Endothelial cell of umbilical vein (primary cell): ENCODE measurements at regions not wholly inside any gene's neighbourhood (a gene's known extent, or its start where the extent isn't known, plus 50 kb on each side); places are given as distances from the start of the nearest gene placed in this dataset.

Experiments used
- BruUV-seq: library from RNA; stranded (reverse); fragments of 400-500 nt; replicated peaks from 2 replicates; lab custom pipeline; 2021; lab: Mats Ljungman, UMichigan
- CTCF ChIA-PET: fragments of 300-600, 350-600 bp; sonication (Branson Sonifier 250); formaldehyde crosslinking; loops from one replicate; lab custom pipeline; 2021; ENCODE audit warnings: antibody characterized with exemption, inconsistent platforms; lab: Charles Lee
- POLR2A ChIA-PET: fragments of 300-600, 350-600 bp; sonication (Branson Sonifier 250); formaldehyde crosslinking; loops from one replicate; lab custom pipeline; 2021; ENCODE audit warnings: antibody characterized with exemption, inconsistent platforms; lab: Charles Lee
- DNase-seq: peaks from one replicate; pipeline ENCODE4 v3.0.0-alpha.2; 2011; ENCODE audit warnings: low read depth, low spot score
- FAIRE-seq: peaks from 2 replicates; lab custom pipeline; 2011; peaks lifted over from hg19 to GRCh38; lab: Jason Lieb, UNC
- H2AFZ ChIP-seq: 2 replicates; pipeline ENCODE4 v1.6.0; 2012; ENCODE audit warnings: low read depth, low read length, control low read depth, inconsistent platforms
- H3K27ac ChIP-seq: 2 replicates; pipeline ENCODE4 v1.5.1; 2011; ENCODE audit warnings: low read depth, mild to moderate bottlenecking, control low read depth, low read length, moderate library complexity; ENCODE audit not compliant: insufficient read depth
- H3K27me3 ChIP-seq, 2 experiments: 2 replicates each; pipeline versions ENCODE4 v1.6.0 to v1.6.1; 2011; ENCODE audit warnings: low read length in 2 of 2, mixed read lengths in 1 of 2; ENCODE audit not compliant: control insufficient read depth in 2 of 2, insufficient read depth in 2 of 2
- H3K36me3 ChIP-seq, 2 experiments: 2 replicates in 1 of 2; 3 replicates in 1 of 2; pipeline ENCODE4 v1.5.1; 2011; ENCODE audit warnings: low read length in 2 of 2, mild to moderate bottlenecking in 1 of 2, moderate library complexity in 1 of 2; ENCODE audit not compliant: control insufficient read depth in 2 of 2, insufficient read depth in 2 of 2; ENCODE audit errors: extremely low read depth in 1 of 2
- H3K4me1 ChIP-seq: 3 replicates; pipeline ENCODE4 v1.5.1; 2011; ENCODE audit warnings: mild to moderate bottlenecking, low read length; ENCODE audit not compliant: control insufficient read depth, insufficient read depth; ENCODE audit errors: extremely low read depth
- H3K4me2 ChIP-seq: 2 replicates; pipeline ENCODE4 v1.6.1; 2011; ENCODE audit warnings: low read length, control low read depth, mixed read lengths; ENCODE audit not compliant: insufficient read depth
- H3K4me3 ChIP-seq, 3 experiments: fragments of 200-600 bp in 1 of 3; sonication (generic), shearing (Covaris generic) in 1 of 3; replicated peaks in 1 of 3; 2 replicates each; pipeline ENCODE4 v1.5.1; 2011 to 2016; ENCODE audit warnings: control low read depth in 3 of 3, low read length in 3 of 3, mild to moderate bottlenecking in 2 of 3, inconsistent platforms in 1 of 3, low read depth in 1 of 3, moderate library complexity in 1 of 3; ENCODE audit not compliant: insufficient read depth in 1 of 3
- H3K79me2 ChIP-seq: 2 replicates; pipeline ENCODE4 v1.6.0; 2012; ENCODE audit warnings: low read length, inconsistent platforms; ENCODE audit not compliant: control insufficient read depth, insufficient read depth
- H3K9ac ChIP-seq: replicated peaks from 2 replicates; pipeline ENCODE3; 2011; ENCODE audit warnings: low read length, control low read depth; ENCODE audit not compliant: insufficient read depth; ENCODE audit errors: extremely low read depth
- H3K9me1 ChIP-seq: replicated peaks from 3 replicates; pipeline ENCODE4 v1.6.0; 2011; ENCODE audit warnings: mild to moderate bottlenecking, low read length; ENCODE audit not compliant: control insufficient read depth, insufficient read depth; ENCODE audit errors: extremely low read depth
- H3K9me3 ChIP-seq: replicated peaks from 2 replicates; pipeline ENCODE4 v1.5.1; 2012; ENCODE audit warnings: low read length, inconsistent platforms; ENCODE audit not compliant: control insufficient read depth, insufficient read depth
- H4K20me1 ChIP-seq: replicated peaks from 2 replicates; pipeline ENCODE3; 2011; ENCODE audit warnings: mild to moderate bottlenecking, low read length; ENCODE audit not compliant: control insufficient read depth, insufficient read depth; ENCODE audit errors: extremely low read depth
- FOS ChIP-seq: IDR thresholded peaks from 2 replicates; pipeline ENCODE4 v1.6.1; 2011; ENCODE audit warnings: mild to moderate bottlenecking, low read length, moderate library complexity, borderline replicate concordance; ENCODE audit not compliant: insufficient read depth
- GATA2 ChIP-seq: IDR thresholded peaks from 2 replicates; pipeline ENCODE4 v1.7.0; 2011; ENCODE audit warnings: low read depth, mild to moderate bottlenecking, moderate library complexity, mixed read lengths, low read length; ENCODE audit not compliant: insufficient read length, insufficient read depth
- JUN ChIP-seq: IDR thresholded peaks from 2 replicates; pipeline ENCODE4 v1.6.1; 2011; ENCODE audit warnings: borderline replicate concordance, low read depth; ENCODE audit not compliant: insufficient read length, insufficient read depth
- MAX ChIP-seq: IDR thresholded peaks from 2 replicates; pipeline ENCODE4 v1.6.1; 2011; ENCODE audit not compliant: insufficient read depth, insufficient read length
- POLR2A ChIP-seq: IDR thresholded peaks from 2 replicates; pipeline ENCODE4 v1.6.1; 2012; ENCODE audit warnings: low read depth, mild to moderate bottlenecking, control low read depth, low read length
- POLR2AphosphoS5 ChIP-seq: IDR thresholded peaks from 2 replicates; pipeline ENCODE4 v1.6.1; 2012; ENCODE audit warnings: low read depth, mild to moderate bottlenecking, control low read depth, low read length, moderate library complexity; ENCODE audit not compliant: insufficient read depth
- dilution Hi-C: fragments of 300-500 bp; cut with MboI; formaldehyde crosslinking; loops from one replicate; pipeline ENCODE4 v1.15.0; 2019; ENCODE audit warnings: low sequenced_read_pairs; ENCODE audit not compliant: extremely low pct_ligation_motif_present
- intact Hi-C: fragments of 100-400 bp; cut with micrococcal nuclease; formaldehyde crosslinking; loops from one replicate; pipeline ENCODE4 v1.10.0; 2022

GRCh38 chr1:65538086-65538485 lies 117.6 kb downstream of the LEPR start:
- no peak overlapping the region for H3K9ac ChIP-seq
- no peak for FAIRE-seq
- H3K27ac ChIP-seq: no peak overlapping the region
- dilution Hi-C loops (no loop called here), intact Hi-C loops (no loop called here)
- ChIA-PET CTCF (interaction anchor here (0.6 kb wide), 1 partner anchor 150 kb away, joined by 3 read pairs; no protein-coding TSS in a partner anchor), POLR2A (interaction anchor here (0.6 to 0.7 kb wide), 2 partner anchors 15 to 118 kb away, joined by 3 read pairs; partner anchors contain the start of genes LEPR and LEPROT)
- peak overlapping the region; percentile 70 for H2AFZ ChIP-seq
- no peak for TF ChIP-seq GATA2
- peak; percentile 8 for TF ChIP-seq FOS
- TF ChIP-seq MAX: no peak
- DNase-seq: peak; percentile 48
- no TSS peak for BruUV-seq
- H3K9me3 ChIP-seq: no peaks in the 10 kb centered on the region
- H3K36me3 ChIP-seq: no peaks in the 10 kb centered on the region
- H3K4me3 ChIP-seq: no peak overlapping the region
- peaks cover 15% of the 10 kb centered on the region for H3K4me1 ChIP-seq
- peak overlapping the region; percentile 47 for H3K4me2 ChIP-seq
- no peaks in the 10 kb centered on the region for H3K9me1 ChIP-seq
- H4K20me1 ChIP-seq: no peaks in the 10 kb centered on the region
- no peaks in the 10 kb centered on the region for H3K79me2 ChIP-seq
- H3K27me3 ChIP-seq: no peaks in the 10 kb centered on the region

- H3K79me2 ChIP-seq: no peaks in the 10 kb centered on the region
- H4K20me1 ChIP-seq: no peaks in the 10 kb centered on the region
- no peak overlapping the region for H2AFZ ChIP-seq
- dilution Hi-C loops: no loop called here
- peak overlapping the region; percentile 47 for H3K4me2 ChIP-seq
- no peak overlapping the region for H3K27ac ChIP-seq
- no peak overlapping the region for H3K9ac ChIP-seq
- H3K27me3 ChIP-seq: no peaks in the 10 kb centered on the region
- POLR2A ChIA-PET: interaction anchor here (0.6 kb wide), 1 partner anchor 16 kb away, joined by 3 read pairs; no protein-coding TSS in a partner anchor
- H3K9me3 ChIP-seq: no peaks in the 10 kb centered on the region
- H3K4me3 ChIP-seq: no peak overlapping the region
- H3K36me3 ChIP-seq: no peaks in the 10 kb centered on the region
- peaks cover 15% of the 10 kb centered on the region for H3K4me1 ChIP-seq
- FAIRE-seq (no peak), DNase-seq (no peak)
- intact Hi-C loops: no loop called here
- TF ChIP-seq JUN (no peak), POLR2AphosphoS5 (no peak), POLR2A (no peak)
- H3K9me1 ChIP-seq: no peaks in the 10 kb centered on the region
- no TSS peak for BruUV-seq
- CTCF ChIA-PET: no interaction called here
These were observed 118.2 kb downstream of the LEPR start for GRCh38 chr1:65538664-65539063.
